Right lobe of liver (tissue), 4 donors: ENCODE measurements at regions not wholly inside any gene's neighbourhood (a gene's known extent, or its start where the extent isn't known, plus 50 kb on each side); places are given as distances from the start of the nearest gene placed in this dataset.

Experiments used
- POLR2A ChIP-seq: fragments of 450-650 bp; IDR thresholded peaks from one replicate; pipeline ENCODE4 v1.6.1; 2017; ENCODE audit warnings: antibody characterized with exemption, mild to moderate bottlenecking
- TF ChIP-seq, protein P1 (sequence below), 4 donors: fragments of 200-600 bp in 3 of 4; fragments of 450-650 bp in 1 of 4; IDR thresholded peaks; one replicate each; pipeline versions ENCODE4 v1.5.1 to v1.8.0; 2016 to 2022; ENCODE audit warnings: antibody characterized with exemption in 4 of 4, mild to moderate bottlenecking in 2 of 4
- donor health status: DM: no; HTN: no; CAD: no.
- donor health status: DM: no; HTN: no; CAD: no.
- donor health status: DM: no; HTN: yes; CAD: no.

DNA sequence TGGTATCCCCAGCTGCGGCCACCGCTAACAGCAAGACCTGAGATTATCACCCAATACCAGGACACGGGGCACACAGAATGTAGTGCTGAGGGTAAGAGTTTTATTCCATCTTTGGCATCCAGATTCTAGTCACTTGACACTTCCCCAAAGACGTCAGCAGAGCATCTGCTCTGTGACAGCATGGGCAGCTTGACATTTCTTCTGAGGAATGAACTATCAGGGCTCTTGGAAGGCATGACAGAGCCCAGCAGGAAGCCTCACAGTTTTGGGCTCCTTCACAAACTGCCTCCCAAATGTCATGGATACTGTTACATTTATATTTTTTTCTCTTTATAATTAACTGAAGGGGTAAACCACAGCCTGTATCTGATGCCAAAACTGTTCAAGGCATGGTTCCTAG is 1010.7 kb downstream of the TDRD15 start:
- TF ChIP-seq, protein P1, sequence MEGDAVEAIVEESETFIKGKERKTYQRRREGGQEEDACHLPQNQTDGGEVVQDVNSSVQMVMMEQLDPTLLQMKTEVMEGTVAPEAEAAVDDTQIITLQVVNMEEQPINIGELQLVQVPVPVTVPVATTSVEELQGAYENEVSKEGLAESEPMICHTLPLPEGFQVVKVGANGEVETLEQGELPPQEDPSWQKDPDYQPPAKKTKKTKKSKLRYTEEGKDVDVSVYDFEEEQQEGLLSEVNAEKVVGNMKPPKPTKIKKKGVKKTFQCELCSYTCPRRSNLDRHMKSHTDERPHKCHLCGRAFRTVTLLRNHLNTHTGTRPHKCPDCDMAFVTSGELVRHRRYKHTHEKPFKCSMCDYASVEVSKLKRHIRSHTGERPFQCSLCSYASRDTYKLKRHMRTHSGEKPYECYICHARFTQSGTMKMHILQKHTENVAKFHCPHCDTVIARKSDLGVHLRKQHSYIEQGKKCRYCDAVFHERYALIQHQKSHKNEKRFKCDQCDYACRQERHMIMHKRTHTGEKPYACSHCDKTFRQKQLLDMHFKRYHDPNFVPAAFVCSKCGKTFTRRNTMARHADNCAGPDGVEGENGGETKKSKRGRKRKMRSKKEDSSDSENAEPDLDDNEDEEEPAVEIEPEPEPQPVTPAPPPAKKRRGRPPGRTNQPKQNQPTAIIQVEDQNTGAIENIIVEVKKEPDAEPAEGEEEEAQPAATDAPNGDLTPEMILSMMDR (IDR thresholded peaks at IDR 0.05), result no peak
- no peak for TF ChIP-seq POLR2A
